Central memory CD4-positive, alpha-beta T cell (primary cell): ENCODE measurements at regions not wholly inside any gene's neighbourhood (a gene's known extent, or its start where the extent isn't known, plus 50 kb on each side); places are given as distances from the start of the nearest gene placed in this dataset.

Source experiments
- DNase-seq: peaks from one replicate; pipeline ENCODE4 v3.0.0; 2022

DNA sequence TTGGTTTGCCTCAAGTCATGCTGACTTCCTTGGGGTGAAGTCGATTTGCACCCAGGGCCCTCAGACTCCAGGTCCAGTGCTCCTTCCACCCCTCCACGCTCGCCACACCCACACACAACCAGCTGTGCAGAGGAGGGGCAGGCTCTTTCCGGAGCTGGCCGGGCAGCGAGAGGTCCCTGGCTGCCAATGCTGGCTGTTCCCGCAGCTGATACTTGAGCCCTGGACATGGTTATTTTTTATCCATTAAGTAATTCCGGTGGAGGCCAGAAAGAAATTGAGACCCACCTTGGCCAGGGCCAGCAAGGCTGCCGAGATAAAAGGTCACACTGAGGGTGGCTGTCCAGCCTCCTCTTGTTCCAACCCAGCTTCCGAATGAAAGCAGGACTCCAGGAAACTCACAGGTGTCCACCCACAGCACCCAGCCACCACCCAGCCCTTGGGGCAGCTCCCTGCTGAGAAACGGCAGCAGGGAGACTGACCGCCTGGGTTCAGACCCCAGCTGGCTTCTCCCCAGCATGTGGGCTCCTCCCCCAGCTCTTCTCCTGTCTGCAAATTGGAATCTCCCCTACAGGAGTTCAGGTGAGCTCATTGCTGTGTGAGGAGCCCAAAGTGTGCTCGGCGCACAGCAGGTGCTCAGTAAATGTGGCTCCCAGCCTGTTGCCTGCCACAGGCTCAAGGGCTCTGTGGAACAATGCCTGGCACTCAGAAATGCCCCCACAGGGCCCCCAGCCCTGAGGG is 77.8 kb downstream of the PDGFA start:
- DNase-seq, result no peak

DNA sequence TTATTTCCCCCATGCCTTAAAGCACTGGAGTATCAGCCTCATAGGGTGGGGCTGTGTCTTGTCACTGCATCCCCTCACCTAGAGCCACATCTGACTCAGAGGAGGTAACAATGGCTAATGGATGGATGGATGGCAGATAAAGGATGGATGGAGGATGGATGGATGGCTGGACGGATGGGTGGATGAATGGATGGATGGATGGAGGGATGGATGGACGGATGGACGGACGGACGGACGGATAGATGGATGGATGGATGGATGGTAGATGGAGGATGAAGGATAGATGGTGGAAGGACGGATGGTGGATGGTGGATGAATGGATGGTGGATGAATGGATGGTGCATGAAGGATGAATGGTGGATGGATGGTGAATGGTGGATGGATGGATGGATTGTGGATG is 77.2 kb downstream of the PDGFA start:
- no peak for DNase-seq

DNA sequence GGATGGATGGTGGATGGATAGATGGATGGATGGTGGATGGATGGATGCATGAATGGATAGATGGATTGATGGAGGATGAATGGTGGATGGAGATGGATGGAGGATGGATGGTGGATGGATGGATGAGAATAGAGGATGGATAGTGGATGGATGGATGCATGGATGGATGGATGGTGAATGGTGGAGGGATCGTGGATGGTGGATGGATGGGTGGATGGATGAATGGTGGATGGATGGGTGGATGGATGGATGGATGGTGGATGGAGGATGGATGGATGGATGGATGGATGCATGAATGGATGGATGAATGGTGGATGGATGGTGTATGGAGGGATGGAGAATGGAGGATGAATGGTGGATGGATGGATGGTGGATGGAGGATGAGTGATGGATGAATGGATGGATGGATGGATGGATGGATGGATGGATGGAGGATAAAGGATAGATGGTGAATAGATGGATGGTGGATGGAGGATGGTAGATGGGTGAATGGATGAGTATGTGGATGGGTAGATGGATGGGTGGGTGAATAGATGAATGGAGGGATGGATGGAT is 76.3 kb downstream of the PDGFA start:
- no peak for DNase-seq

DNA sequence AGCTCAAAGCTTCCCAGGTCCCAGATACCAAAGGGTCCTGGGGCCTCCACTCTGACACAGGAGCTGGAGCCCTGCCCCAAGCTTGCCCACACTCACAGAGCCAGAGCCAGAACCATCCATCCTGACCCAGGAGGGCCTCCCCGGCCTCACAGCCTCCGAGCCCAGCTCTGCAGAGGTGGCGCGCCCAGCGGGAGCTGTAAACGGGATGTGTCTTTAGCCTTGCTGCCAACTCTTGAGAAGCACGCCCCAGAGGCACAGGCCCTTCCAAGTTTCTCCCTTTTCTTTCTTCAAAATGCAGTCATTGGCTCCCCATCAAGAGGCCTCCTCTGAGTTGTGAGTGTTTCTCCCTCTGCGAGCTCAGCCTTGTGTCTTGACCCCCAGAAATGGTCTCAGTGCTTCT is 75.0 kb downstream of the PDGFA start:
- no peak for DNase-seq

DNA sequence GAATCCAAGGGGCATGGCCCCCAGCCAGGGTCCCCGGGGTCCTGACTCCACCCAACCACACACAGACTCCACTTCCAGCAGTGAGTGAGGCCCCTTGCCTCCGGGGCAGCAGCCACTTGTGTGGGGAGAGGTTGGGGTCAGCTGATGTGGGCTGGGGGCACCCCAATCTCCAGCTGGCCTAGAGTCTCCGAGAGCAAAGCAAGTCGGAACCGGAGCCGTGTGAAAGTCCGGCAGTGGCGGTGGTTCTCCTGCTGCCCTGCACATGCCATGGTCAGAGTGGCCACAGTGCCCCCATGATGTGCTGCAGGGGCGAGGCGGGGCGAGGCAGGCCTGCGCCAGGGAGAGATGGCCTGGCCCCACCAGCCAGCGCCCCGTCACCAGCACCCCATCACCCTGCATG is 74.6 kb downstream of the PDGFA start:
- DNase-seq, result no peak

DNA sequence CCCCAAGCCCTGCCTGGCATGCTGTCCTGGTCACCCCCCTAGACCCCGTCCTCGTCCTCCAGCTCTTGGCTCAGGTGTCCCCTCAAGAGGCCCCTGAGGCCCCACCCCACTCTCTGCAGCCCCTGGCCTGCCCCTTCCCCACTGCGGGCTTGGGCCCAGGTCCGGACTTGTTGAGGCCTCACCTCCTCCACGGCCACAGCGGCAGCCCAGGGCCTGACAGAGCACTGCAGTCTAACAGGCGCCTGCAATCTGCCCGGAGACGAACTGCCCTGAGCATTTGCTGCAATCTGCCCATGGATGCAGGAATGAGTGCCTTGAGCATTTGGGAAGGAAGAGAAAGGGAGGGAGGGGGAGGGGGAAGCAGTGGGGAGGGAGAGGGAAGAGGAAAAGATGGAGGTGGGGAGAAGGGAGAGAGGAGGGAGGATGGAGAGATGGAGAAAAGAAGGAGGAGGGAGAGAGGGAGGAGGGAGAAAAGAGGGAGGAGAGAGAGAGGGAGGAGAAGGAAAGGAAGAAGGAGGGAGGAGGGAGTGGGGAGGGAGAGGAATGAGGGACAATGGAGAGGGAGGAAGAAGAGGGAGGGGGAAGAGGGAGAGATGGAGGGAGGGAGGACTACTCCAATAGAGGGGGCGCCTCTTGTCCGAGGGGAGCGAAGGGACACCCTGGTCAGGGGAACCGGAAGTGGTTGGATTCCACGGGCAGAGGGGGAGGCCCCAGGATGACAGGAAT is 73.9 kb downstream of the PDGFA start:
- DNase-seq, result no peak

DNA sequence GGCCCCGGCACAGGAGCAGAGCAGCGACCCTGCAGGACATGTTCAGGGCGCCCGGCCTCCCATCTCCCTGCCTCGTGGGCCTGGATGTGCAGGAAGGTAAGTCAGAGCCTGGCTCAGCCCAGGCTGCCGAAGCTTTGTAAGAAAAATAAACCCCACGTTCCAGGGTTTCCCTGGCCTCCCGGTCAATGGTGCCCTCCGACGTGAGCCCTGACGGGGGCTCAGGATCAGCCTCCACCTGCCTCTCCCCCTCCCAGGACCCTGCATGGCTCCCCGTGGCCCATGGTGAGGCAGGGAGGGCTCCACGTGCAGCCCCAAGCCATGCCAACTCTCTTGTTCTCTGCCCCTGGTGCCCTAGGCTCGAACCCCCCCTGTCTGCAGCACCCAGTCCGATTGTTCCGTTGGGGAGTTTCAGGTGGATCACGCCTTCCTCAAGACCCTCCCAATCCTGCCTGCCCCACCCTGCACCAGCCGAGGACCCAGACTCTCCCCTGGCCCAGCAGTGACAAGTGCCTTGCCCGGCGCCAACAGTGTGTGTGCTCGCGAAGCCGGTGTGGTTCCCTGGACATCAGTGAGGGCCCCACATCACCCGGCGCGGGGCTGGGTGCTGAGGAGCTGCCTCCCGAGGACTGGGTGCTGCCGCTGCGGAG is 73.2 kb downstream of the PDGFA start:
- no peak for DNase-seq
